ENCODE measurements at regions not wholly inside any gene's neighbourhood (a gene's known extent, or its start where the extent isn't known, plus 50 kb on each side); places are given as distances from the start of the nearest gene placed in this dataset.

DNA sequence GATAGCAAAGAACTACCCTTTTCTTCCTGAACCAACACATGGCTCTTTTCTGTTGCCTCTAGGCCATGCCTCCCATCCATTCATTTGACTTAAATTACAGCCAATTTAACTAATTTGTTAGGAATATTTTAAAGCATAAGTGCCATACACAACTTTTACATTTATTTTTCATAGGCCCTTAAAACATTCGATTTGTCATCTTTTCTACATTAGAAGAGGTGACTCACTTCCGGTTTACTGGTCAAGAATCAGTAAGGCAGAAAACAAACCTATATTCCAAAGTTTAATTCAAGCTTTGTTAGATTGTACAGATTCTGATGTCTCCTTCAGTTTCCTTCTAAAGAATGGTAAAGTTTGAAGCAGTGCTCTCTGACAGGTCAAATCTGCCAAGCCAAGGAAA is 344.3 kb downstream of the SAMD5 start (continued):
- TF ChIP-seq, protein P1, sequence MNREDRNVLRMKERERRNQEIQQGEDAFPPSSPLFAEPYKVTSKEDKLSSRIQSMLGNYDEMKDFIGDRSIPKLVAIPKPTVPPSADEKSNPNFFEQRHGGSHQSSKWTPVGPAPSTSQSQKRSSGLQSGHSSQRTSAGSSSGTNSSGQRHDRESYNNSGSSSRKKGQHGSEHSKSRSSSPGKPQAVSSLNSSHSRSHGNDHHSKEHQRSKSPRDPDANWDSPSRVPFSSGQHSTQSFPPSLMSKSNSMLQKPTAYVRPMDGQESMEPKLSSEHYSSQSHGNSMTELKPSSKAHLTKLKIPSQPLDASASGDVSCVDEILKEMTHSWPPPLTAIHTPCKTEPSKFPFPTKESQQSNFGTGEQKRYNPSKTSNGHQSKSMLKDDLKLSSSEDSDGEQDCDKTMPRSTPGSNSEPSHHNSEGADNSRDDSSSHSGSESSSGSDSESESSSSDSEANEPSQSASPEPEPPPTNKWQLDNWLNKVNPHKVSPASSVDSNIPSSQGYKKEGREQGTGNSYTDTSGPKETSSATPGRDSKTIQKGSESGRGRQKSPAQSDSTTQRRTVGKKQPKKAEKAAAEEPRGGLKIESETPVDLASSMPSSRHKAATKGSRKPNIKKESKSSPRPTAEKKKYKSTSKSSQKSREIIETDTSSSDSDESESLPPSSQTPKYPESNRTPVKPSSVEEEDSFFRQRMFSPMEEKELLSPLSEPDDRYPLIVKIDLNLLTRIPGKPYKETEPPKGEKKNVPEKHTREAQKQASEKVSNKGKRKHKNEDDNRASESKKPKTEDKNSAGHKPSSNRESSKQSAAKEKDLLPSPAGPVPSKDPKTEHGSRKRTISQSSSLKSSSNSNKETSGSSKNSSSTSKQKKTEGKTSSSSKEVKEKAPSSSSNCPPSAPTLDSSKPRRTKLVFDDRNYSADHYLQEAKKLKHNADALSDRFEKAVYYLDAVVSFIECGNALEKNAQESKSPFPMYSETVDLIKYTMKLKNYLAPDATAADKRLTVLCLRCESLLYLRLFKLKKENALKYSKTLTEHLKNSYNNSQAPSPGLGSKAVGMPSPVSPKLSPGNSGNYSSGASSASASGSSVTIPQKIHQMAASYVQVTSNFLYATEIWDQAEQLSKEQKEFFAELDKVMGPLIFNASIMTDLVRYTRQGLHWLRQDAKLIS (CRISPR knock-in tag; IDR thresholded peaks at IDR 0.05; ENCODE audit: borderline replicate concordance): no peak
- TF ChIP-seq, protein P2, sequence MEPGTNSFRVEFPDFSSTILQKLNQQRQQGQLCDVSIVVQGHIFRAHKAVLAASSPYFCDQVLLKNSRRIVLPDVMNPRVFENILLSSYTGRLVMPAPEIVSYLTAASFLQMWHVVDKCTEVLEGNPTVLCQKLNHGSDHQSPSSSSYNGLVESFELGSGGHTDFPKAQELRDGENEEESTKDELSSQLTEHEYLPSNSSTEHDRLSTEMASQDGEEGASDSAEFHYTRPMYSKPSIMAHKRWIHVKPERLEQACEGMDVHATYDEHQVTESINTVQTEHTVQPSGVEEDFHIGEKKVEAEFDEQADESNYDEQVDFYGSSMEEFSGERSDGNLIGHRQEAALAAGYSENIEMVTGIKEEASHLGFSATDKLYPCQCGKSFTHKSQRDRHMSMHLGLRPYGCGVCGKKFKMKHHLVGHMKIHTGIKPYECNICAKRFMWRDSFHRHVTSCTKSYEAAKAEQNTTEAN (CRISPR knock-in tag; IDR thresholded peaks at IDR 0.05): no peak
- TF ChIP-seq FOXJ3 (CRISPR knock-in tag; IDR thresholded peaks at IDR 0.05; ENCODE audit: borderline replicate concordance) (no peak), SOX15 (CRISPR knock-in tag; IDR thresholded peaks at IDR 0.05) (no peak)

DNA sequence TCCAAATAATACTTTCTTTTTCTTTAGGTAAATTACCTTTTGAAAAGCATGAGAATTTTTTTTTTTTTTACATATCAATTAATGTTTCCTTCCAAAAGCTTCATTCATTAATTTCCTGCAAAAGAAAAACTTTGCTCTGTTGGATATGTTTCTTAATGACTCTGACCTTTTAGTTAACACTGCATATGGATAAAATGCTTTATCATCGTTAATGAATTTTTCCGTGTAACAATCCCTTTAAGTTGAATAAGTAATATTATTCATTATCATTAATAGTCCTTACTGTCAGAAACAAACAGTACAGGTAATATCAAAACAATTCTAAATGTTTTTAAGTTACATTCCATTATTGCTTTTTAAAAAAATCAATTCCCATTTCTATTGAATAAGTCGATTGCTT is 345.1 kb downstream of the SAMD5 start:
- POLR2A ChIA-PET: no interaction called here
- ATAC-seq (no peak), DNase-seq (ENCODE audit: low spot score) (no peak)
- no peaks in the 10 kb centered on the region for H3K36me3 Mint-ChIP-seq
- TF ChIP-seq, protein P3, sequence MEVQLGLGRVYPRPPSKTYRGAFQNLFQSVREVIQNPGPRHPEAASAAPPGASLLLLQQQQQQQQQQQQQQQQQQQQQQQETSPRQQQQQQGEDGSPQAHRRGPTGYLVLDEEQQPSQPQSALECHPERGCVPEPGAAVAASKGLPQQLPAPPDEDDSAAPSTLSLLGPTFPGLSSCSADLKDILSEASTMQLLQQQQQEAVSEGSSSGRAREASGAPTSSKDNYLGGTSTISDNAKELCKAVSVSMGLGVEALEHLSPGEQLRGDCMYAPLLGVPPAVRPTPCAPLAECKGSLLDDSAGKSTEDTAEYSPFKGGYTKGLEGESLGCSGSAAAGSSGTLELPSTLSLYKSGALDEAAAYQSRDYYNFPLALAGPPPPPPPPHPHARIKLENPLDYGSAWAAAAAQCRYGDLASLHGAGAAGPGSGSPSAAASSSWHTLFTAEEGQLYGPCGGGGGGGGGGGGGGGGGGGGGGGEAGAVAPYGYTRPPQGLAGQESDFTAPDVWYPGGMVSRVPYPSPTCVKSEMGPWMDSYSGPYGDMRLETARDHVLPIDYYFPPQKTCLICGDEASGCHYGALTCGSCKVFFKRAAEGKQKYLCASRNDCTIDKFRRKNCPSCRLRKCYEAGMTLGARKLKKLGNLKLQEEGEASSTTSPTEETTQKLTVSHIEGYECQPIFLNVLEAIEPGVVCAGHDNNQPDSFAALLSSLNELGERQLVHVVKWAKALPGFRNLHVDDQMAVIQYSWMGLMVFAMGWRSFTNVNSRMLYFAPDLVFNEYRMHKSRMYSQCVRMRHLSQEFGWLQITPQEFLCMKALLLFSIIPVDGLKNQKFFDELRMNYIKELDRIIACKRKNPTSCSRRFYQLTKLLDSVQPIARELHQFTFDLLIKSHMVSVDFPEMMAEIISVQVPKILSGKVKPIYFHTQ (CRISPR knock-in tag; IDR thresholded peaks at IDR 0.05): no peak
- TF ChIP-seq, protein P4, sequence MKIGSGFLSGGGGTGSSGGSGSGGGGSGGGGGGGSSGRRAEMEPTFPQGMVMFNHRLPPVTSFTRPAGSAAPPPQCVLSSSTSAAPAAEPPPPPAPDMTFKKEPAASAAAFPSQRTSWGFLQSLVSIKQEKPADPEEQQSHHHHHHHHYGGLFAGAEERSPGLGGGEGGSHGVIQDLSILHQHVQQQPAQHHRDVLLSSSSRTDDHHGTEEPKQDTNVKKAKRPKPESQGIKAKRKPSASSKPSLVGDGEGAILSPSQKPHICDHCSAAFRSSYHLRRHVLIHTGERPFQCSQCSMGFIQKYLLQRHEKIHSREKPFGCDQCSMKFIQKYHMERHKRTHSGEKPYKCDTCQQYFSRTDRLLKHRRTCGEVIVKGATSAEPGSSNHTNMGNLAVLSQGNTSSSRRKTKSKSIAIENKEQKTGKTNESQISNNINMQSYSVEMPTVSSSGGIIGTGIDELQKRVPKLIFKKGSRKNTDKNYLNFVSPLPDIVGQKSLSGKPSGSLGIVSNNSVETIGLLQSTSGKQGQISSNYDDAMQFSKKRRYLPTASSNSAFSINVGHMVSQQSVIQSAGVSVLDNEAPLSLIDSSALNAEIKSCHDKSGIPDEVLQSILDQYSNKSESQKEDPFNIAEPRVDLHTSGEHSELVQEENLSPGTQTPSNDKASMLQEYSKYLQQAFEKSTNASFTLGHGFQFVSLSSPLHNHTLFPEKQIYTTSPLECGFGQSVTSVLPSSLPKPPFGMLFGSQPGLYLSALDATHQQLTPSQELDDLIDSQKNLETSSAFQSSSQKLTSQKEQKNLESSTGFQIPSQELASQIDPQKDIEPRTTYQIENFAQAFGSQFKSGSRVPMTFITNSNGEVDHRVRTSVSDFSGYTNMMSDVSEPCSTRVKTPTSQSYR (CRISPR knock-in tag; IDR thresholded peaks at IDR 0.05): no peak
- no peak for TF ChIP-seq SMAD4 (CRISPR knock-in tag; IDR thresholded peaks at IDR 0.05)
- TF ChIP-seq, protein P5, sequence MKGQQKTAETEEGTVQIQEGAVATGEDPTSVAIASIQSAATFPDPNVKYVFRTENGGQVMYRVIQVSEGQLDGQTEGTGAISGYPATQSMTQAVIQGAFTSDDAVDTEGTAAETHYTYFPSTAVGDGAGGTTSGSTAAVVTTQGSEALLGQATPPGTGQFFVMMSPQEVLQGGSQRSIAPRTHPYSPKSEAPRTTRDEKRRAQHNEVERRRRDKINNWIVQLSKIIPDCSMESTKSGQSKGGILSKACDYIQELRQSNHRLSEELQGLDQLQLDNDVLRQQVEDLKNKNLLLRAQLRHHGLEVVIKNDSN (CRISPR knock-in tag; IDR thresholded peaks at IDR 0.05): no peak
- no peak for TF ChIP-seq ZNF396 (CRISPR knock-in tag; IDR thresholded peaks at IDR 0.05; ENCODE audit: borderline replicate concordance)
- TF ChIP-seq ZNF671 (CRISPR knock-in tag; IDR thresholded peaks at IDR 0.05): no peak
- no peak for TF ChIP-seq GRHL2 (CRISPR knock-in tag; IDR thresholded peaks at IDR 0.05; ENCODE audit: insufficient replicate concordance, severe bottlenecking)
- no peak overlapping the region for H3K4me3 Mint-ChIP-seq
- H3K9me3 Mint-ChIP-seq: no peaks in the 10 kb centered on the region
- H3K4me1 Mint-ChIP-seq: 0 out of 2 replicates have a peak, but pooled peaks cover 2% of the 10 kb centered on the region
- CTCF ChIA-PET: no interaction called here
- no peak overlapping the region for H3K27ac Mint-ChIP-seq
- no peaks in the 10 kb centered on the region for H3K27me3 Mint-ChIP-seq (ENCODE audit: low read depth)
